Neural cell (in vitro differentiated cells): ENCODE measurements at regions not wholly inside any gene's neighbourhood (a gene's known extent, or its start where the extent isn't known, plus 50 kb on each side); places are given as distances from the start of the nearest gene placed in this dataset.

Source experiments
- H2AFZ ChIP-seq: fragments of 200-600, 300-800 bp; sonication (generic), shearing (Covaris generic); 2 replicates; pipeline ENCODE4 v1.6.0; 2014; ENCODE audit warnings: low read depth, mild to moderate bottlenecking, antibody characterized with exemption, low read length, moderate library complexity
- H3F3A ChIP-seq: fragments of 200-600 bp; shearing (Covaris generic); 2 replicates; pipeline ENCODE4 v1.6.1; 2016; ENCODE audit warnings: mild to moderate bottlenecking, moderate library complexity, mixed read lengths, antibody characterized with exemption, low read length; ENCODE audit not compliant: insufficient read depth, poor library complexity, severe bottlenecking
- H3K27ac ChIP-seq: fragments of 200-600, 300-800 bp; sonication (generic), shearing (Covaris generic); 2 replicates; pipeline ENCODE4 v1.5.1; 2014; ENCODE audit warnings: mild to moderate bottlenecking, low read length, moderate library complexity
- H3K27me3 ChIP-seq: fragments of 300-800, 200-600 bp; sonication (generic), shearing (Covaris generic); 2 replicates; pipeline ENCODE4 v1.6.0; 2014; ENCODE audit warnings: mild to moderate bottlenecking, low read depth, low read length, moderate library complexity; ENCODE audit not compliant: insufficient read depth
- H3K36me3 ChIP-seq: fragments of 300-800, 200-600 bp; sonication (generic), shearing (Covaris generic); 2 replicates; pipeline ENCODE4 v1.5.1; 2014; ENCODE audit warnings: mild to moderate bottlenecking, antibody characterized with exemption, low read length, moderate library complexity; ENCODE audit not compliant: insufficient read depth
- H3K4me2 ChIP-seq: fragments of 300-800, 200-600 bp; sonication (generic), shearing (Covaris generic); 2 replicates; pipeline ENCODE4 v1.6.0; 2014; ENCODE audit warnings: mild to moderate bottlenecking, low read length
- H3K4me3 ChIP-seq: fragments of 300-800, 200-600 bp; sonication (generic), shearing (Covaris generic); 2 replicates; pipeline ENCODE4 v1.5.1; 2014; ENCODE audit warnings: mild to moderate bottlenecking, low read length, moderate library complexity
- H3K79me2 ChIP-seq: fragments of 200-600 bp; shearing (Covaris generic); replicated peaks from 2 replicates; pipeline ENCODE4 v1.6.0; 2014; ENCODE audit warnings: mild to moderate bottlenecking, low read length, moderate library complexity; ENCODE audit not compliant: insufficient read depth
- H3K9ac ChIP-seq: fragments of 300-800, 200-600 bp; sonication (generic), shearing (Covaris generic); 2 replicates; pipeline ENCODE4 v1.6.1; 2016; ENCODE audit warnings: mild to moderate bottlenecking, low read length, mixed read lengths
- H3K9me2 ChIP-seq: fragments of 200-600 bp; shearing (Covaris generic); 2 replicates; pipeline ENCODE4 v1.6.1; 2016; ENCODE audit warnings: mild to moderate bottlenecking, low read length, mixed read lengths; ENCODE audit not compliant: insufficient read depth
- H3K9me3 ChIP-seq: fragments of 200-600, 300-800 bp; sonication (generic), shearing (Covaris generic); 2 replicates; pipeline ENCODE4 v1.6.1; 2016; ENCODE audit warnings: mild to moderate bottlenecking, mixed run types, low read length, moderate library complexity, mixed read lengths
- H4K20me1 ChIP-seq: fragments of 200-600 bp; shearing (Covaris generic); 2 replicates; pipeline ENCODE4 v1.6.1; 2016; ENCODE audit warnings: mild to moderate bottlenecking, mixed run types; ENCODE audit not compliant: insufficient read depth
- EP300 ChIP-seq: fragments of 450-650 bp; conservative IDR thresholded peaks from 2 replicates; pipeline ENCODE4 v1.6.1; 2014; ENCODE audit warnings: antibody characterized with exemption, mild to moderate bottlenecking, moderate library complexity; ENCODE audit not compliant: poor library complexity, severe bottlenecking
- EZH2 ChIP-seq: fragments of 200-600, 300-800 bp; shearing (Covaris generic), sonication (generic); IDR thresholded peaks from 2 replicates; pipeline ENCODE4 v1.6.1; 2014; ENCODE audit warnings: antibody characterized with exemption, low read length, borderline replicate concordance, mild to moderate bottlenecking; ENCODE audit not compliant: insufficient read depth, poor library complexity, severe bottlenecking
- MXI1 ChIP-seq: fragments of 450-650 bp; conservative IDR thresholded peaks from 2 replicates; pipeline ENCODE4 v1.6.1; 2014; ENCODE audit warnings: antibody characterized with exemption, mild to moderate bottlenecking; ENCODE audit not compliant: poor library complexity, severe bottlenecking
- POLR2AphosphoS5 ChIP-seq: IDR thresholded peaks from 2 replicates; pipeline ENCODE4 v1.6.1; 2012
- RAD21 ChIP-seq: fragments of 450-650 bp; conservative IDR thresholded peaks from 2 replicates; pipeline ENCODE4 v1.6.1; 2014; ENCODE audit warnings: antibody characterized with exemption, mild to moderate bottlenecking, moderate library complexity
- SMC3 ChIP-seq: fragments of 450-650 bp; conservative IDR thresholded peaks from 2 replicates; pipeline ENCODE4 v1.6.1; 2014; ENCODE audit warnings: antibody characterized with exemption, mild to moderate bottlenecking, moderate library complexity; ENCODE audit not compliant: poor library complexity
- TAF1 ChIP-seq: IDR thresholded peaks from 2 replicates; pipeline ENCODE4 v1.6.1; 2012; ENCODE audit warnings: low read depth
- TF ChIP-seq, protein P1 (sequence below): IDR thresholded peaks from 2 replicates; pipeline ENCODE4 v1.6.1; 2012; ENCODE audit warnings: borderline replicate concordance
- TF ChIP-seq, protein P2 (sequence below): fragments of 450-650 bp; IDR thresholded peaks from 2 replicates; pipeline ENCODE4 v1.5.1; 2014; ENCODE audit warnings: antibody characterized with exemption, mild to moderate bottlenecking, moderate library complexity; ENCODE audit not compliant: poor library complexity, severe bottlenecking

DNA sequence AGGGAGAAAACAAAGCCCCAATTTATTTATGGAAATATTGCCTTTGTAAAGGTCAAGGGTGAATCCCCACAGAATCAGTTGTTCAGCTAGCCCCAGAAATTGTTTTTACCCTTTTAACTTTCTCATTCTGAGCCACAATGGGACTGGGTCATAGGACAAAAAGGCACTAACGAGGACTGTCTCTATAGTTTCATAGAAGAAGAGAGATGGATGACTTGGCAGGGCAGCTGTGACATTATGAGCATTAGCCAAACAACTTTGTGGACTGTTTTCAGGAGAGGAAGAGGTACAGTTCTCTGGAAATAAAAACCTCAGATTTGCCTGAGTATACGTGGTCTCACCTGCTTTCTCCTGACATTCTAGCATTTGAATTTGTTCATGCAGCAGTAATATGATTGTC lies 1155.8 kb upstream of the CHAC2 start:
- no peaks in the 10 kb centered on the region for H4K20me1 ChIP-seq
- no peaks in the 10 kb centered on the region for H3K79me2 ChIP-seq
- no peak overlapping the region for H3K4me2 ChIP-seq
- H3K27ac ChIP-seq: peak overlapping the region; percentile 50
- peak overlapping the region; percentile 3 for H3K9ac ChIP-seq
- H3K27me3 ChIP-seq: no peaks in the 10 kb centered on the region
- no peaks in the 10 kb centered on the region for H3K9me2 ChIP-seq
- H2AFZ ChIP-seq: no peak overlapping the region
- H3F3A ChIP-seq: peaks cover 5% of the 10 kb centered on the region
- H3K9me3 ChIP-seq: no peaks in the 10 kb centered on the region
- no peaks in the 10 kb centered on the region for H3K36me3 ChIP-seq
- H3K4me3 ChIP-seq: peak overlapping the region; percentile 44
- TF ChIP-seq, protein P1, sequence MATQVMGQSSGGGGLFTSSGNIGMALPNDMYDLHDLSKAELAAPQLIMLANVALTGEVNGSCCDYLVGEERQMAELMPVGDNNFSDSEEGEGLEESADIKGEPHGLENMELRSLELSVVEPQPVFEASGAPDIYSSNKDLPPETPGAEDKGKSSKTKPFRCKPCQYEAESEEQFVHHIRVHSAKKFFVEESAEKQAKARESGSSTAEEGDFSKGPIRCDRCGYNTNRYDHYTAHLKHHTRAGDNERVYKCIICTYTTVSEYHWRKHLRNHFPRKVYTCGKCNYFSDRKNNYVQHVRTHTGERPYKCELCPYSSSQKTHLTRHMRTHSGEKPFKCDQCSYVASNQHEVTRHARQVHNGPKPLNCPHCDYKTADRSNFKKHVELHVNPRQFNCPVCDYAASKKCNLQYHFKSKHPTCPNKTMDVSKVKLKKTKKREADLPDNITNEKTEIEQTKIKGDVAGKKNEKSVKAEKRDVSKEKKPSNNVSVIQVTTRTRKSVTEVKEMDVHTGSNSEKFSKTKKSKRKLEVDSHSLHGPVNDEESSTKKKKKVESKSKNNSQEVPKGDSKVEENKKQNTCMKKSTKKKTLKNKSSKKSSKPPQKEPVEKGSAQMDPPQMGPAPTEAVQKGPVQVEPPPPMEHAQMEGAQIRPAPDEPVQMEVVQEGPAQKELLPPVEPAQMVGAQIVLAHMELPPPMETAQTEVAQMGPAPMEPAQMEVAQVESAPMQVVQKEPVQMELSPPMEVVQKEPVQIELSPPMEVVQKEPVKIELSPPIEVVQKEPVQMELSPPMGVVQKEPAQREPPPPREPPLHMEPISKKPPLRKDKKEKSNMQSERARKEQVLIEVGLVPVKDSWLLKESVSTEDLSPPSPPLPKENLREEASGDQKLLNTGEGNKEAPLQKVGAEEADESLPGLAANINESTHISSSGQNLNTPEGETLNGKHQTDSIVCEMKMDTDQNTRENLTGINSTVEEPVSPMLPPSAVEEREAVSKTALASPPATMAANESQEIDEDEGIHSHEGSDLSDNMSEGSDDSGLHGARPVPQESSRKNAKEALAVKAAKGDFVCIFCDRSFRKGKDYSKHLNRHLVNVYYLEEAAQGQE: peak; percentile 30
- TF ChIP-seq POLR2AphosphoS5 (peak; percentile 38), EP300 (no peak)

DNA sequence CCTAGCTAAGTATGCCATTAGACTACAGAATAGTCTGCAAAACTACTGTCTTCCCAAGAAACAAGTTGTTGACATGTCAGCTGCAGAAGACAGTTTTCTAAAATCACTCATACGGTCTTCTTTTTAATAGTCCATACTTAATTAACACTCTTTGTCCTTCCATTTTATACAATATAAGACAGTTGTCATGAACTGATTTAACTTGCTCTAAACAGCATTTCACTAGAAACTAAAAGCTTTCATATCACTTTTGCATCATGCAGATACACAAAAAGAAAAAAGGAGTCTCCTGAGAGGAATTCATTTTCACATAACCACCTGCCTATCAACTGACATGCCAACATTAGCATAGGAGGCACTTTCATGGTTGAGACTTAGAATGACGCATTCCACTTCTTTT lies 1159.6 kb upstream of the CHAC2 start:
- no peak for TF ChIP-seq SMC3
- peak; percentile 48 for TF ChIP-seq POLR2AphosphoS5
- peak; percentile 24 for TF ChIP-seq RAD21
- no peak for TF ChIP-seq TAF1
- peak; percentile 95 for TF ChIP-seq EP300
- no peak for TF ChIP-seq EZH2
- no peaks in the 10 kb centered on the region for H3K79me2 ChIP-seq
- peak overlapping the region; percentile 25 for H3K4me2 ChIP-seq
- H2AFZ ChIP-seq: no peak overlapping the region
- H3K9me3 ChIP-seq: no peaks in the 10 kb centered on the region
- peak overlapping the region; percentile 25 for H3K4me3 ChIP-seq
- H3K27me3 ChIP-seq: no peaks in the 10 kb centered on the region
- no peaks in the 10 kb centered on the region for H4K20me1 ChIP-seq
- no peaks in the 10 kb centered on the region for H3K9me2 ChIP-seq
- peaks cover 5% of the 10 kb centered on the region for H3F3A ChIP-seq
- H3K36me3 ChIP-seq: no peaks in the 10 kb centered on the region
- H3K9ac ChIP-seq: peak overlapping the region; percentile 2
- peak overlapping the region; percentile 69 for H3K27ac ChIP-seq

DNA sequence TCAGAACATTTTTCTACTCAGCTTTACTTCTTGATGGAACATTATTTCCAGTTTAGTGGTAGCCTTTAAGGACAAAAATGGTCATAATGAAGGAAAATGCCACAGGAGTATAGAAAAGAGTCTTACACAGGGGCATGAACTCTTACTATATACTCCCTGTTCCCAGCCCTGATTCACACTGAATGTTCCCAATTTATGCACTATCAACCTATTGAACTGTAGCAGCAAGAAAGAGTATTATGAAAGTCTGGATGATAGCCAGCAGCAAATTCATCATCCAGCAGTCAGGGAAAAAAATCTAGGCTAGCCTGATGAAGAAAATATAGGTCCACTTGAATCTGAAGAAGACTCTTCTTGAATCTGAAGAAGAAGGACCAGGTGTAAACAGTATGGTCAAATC lies 1170.3 kb upstream of the CHAC2 start:
- no peaks in the 10 kb centered on the region for H3K9me3 ChIP-seq
- no peaks in the 10 kb centered on the region for H4K20me1 ChIP-seq
- H3K79me2 ChIP-seq: no peaks in the 10 kb centered on the region
- no peak overlapping the region for H3K27ac ChIP-seq
- H3K4me2 ChIP-seq: no peak overlapping the region
- H3K36me3 ChIP-seq: no peaks in the 10 kb centered on the region
- no peaks in the 10 kb centered on the region for H3K9me2 ChIP-seq
- no peak overlapping the region for H3K9ac ChIP-seq
- H3K4me3 ChIP-seq: no peak overlapping the region
- no peaks in the 10 kb centered on the region for H3K27me3 ChIP-seq
- TF ChIP-seq TAF1: no peak
- TF ChIP-seq, protein P1: no peak
- no peak for TF ChIP-seq POLR2AphosphoS5
- TF ChIP-seq MXI1: no peak
- TF ChIP-seq RAD21: no peak
- TF ChIP-seq SMC3: no peak
- TF ChIP-seq, protein P2, sequence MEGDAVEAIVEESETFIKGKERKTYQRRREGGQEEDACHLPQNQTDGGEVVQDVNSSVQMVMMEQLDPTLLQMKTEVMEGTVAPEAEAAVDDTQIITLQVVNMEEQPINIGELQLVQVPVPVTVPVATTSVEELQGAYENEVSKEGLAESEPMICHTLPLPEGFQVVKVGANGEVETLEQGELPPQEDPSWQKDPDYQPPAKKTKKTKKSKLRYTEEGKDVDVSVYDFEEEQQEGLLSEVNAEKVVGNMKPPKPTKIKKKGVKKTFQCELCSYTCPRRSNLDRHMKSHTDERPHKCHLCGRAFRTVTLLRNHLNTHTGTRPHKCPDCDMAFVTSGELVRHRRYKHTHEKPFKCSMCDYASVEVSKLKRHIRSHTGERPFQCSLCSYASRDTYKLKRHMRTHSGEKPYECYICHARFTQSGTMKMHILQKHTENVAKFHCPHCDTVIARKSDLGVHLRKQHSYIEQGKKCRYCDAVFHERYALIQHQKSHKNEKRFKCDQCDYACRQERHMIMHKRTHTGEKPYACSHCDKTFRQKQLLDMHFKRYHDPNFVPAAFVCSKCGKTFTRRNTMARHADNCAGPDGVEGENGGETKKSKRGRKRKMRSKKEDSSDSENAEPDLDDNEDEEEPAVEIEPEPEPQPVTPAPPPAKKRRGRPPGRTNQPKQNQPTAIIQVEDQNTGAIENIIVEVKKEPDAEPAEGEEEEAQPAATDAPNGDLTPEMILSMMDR: no peak
- no peak for TF ChIP-seq EZH2
- no peak for TF ChIP-seq EP300
- no peak overlapping the region for H2AFZ ChIP-seq
- no peaks in the 10 kb centered on the region for H3F3A ChIP-seq
